ENCODE measurements at regions not wholly inside any gene's neighbourhood (a gene's known extent, or its start where the extent isn't known, plus 50 kb on each side); places are given as distances from the start of the nearest gene placed in this dataset.
A peak's percentile ranks its signal among the peaks of the same experiment; 100 is the strongest.
"Not testable (repeated sequence)": the region's sequence is repeated elsewhere in the genome, so short reads cannot be mapped to it uniquely, and the experiment has no call there.

DNA sequence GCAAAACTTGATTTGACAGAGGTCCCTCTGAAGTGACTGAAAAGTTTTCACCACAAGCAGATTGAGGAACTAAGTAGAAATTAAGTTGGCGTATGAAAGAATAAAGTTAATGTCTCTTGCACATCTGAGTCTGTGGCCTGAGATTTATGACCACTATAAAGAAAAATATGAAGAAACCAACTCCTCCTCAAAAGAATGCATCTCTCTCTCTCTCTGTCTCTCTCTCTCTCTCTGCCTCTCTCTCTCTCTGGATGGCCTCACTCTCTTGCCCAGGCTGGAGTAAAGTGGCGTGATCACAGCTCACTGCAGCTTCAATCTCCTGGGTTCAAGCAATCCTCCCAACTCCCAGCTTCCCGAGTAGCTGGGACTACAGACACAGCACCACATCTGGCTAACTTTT is 55.2 kb downstream of the RPL22L1 start:
- no peak for DNase-seq (ENCODE audit: low spot score)

- no peak for DNase-seq (ENCODE audit: low spot score)
These were observed 56.7 kb downstream of the RPL22L1 start for GRCh38 chr3:170813266-170813665.

DNA sequence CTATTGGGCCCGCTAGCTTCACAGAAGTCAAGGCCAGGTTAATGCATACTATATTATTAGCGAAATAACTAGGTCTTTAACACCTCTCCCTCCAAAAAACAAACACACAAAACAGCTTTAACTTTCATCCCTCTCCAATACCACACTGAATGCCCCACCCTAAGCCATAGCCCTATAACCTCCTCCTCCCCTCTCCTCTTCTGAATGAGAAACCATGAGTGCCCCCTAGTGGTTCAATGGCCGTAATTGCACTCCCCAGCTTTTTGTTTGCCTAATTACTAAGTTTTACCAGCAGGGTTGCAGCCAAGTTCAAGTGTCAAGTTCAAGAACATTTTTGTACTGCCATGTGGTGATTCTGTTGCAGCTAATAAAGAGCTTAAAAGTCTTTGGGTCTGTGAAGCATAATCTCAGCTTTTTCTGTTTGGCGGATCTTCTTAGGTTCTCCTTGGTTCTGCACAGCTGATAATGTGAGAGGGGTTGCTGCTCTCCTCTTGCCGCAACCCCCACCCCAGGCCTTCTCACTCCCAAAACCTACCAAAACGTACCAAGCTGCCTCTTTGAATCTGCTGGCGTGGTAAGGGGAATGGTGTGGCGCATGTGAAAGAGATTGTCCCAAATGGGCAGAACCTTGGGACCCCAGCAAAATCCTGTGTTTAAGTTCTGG is 57.9 kb downstream of the RPL22L1 start:
- DNase-seq (ENCODE audit: low spot score), result peak; percentile 75

- no peak for DNase-seq (ENCODE audit: low spot score)
These were observed 58.5 kb downstream of the RPL22L1 start for GRCh38 chr3:170811515-170811914.

DNA sequence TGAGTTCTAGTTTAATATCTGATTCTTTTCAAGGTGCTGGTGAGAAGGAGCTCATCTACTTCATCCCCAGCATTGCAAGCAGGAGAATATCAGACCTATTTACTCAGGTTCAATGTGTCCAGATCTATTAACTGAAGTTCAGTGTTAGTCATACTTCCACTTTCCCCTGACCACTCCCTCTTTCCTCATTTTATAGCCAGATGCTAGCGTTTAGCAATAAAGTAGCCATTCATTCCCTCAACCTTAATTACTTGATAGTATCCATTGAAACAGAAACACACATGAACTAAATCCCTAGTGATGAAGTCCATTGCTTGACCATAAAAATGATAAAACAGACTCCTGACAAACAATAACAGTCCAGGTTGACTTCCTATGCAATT is 60.0 kb downstream of the RPL22L1 start:
- DNase-seq (ENCODE audit: low spot score), result no peak

DNA sequence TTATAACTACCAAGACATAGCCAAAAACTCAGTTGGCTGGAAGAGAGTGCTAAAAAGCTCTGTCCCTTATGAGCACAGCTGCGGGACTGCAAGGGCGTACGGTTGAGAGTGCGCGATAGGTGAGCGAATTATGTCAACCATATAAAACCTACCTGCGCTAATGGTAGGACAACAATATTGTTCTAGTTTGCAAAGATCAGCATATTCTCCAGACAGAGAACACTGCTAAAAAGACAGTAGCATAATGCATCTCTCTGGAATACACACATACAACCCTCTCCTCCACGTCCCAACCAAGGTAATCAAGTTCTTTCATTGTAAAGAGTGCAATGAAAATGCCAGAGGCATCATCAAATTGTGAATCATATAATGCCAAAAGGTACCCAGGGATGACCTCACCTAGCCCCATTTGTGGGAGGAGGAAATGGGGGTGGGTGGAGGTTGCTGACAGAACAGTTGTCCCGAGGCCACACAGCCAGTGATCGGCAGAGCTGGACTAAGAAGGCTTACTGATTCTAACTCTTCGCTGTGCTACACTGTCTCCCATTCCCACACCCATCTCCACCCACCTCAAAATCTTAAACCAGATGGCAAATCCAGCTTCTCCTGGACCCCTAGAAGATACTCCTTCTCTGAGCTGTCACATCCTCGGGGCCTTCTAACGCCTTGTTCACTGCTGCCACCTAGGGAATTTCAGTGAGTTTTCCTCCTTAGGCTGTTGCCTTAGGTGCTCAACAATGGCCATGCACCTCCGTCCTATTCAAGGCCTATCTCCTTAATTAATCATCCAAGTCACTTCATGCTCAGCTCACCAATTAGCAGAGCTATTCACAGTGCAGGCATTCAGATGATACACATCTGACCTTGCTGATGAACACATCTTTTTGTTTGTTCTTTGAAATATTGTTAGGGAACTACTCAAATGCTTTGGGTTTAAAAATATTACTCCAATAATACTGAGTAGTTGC is 60.7 kb downstream of the RPL22L1 start:
- peak; percentile 46 for DNase-seq (ENCODE audit: low spot score)

- DNase-seq (ENCODE audit: low spot score), result no peak
These were observed 62.0 kb downstream of the RPL22L1 start for GRCh38 chr3:170808041-170808440.

GRCh38 chr3:170806676-170807075 is 63.3 kb downstream of the RPL22L1 start:
- DNase-seq (ENCODE audit: low spot score), result no peak

DNA sequence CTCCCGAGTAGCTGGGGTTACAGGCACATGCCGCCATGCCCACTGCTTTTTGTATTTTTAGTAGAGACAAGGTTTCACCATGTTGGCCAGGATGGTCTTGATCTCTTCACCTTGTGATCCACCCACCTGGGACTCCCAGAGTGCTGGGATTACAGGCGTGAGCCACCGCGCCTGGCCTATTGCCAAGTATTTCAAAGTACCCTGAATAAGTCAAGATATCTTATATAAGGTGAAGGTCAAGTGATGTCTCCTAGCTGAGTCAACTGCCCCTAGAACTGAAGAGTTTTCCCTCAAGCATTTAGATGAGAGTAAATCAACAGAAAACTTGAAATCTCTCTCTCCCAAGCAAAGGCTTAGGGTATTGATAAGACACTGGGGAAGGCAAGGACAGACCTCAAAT is 63.9 kb downstream of the RPL22L1 start:
- no peak for DNase-seq (ENCODE audit: low spot score)

GRCh38 chr3:170805296-170805695 is 64.7 kb downstream of the RPL22L1 start:
- DNase-seq (ENCODE audit: low spot score), result not testable (repeated sequence)

GRCh38 chr3:170804634-170805033 is 65.4 kb downstream of the RPL22L1 start:
- not testable (repeated sequence) for DNase-seq (ENCODE audit: low spot score)

DNA sequence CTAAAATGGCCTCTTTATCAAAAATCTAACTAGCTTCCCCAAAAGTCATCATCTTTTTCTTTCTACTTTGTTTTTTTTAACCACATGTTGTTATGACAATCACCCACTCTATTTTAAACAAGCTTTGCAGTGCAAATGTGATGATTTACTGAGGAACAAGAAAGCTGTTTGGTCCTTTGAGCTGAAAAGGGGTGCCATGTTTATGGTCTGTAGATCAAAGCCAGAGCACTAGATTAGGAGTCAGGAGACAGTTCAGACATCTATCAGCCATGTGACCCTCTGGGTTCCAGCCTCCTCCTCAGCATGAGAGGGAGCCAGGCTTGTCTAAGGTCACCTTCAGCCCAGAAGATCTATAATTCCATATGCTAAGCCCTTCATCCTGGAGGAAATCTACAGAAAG is 65.9 kb downstream of the RPL22L1 start:
- no peak for DNase-seq (ENCODE audit: low spot score)

GRCh38 chr3:170802164-170803151 is 67.5 kb downstream of the RPL22L1 start:
- DNase-seq (ENCODE audit: low spot score), result no peak

DNA sequence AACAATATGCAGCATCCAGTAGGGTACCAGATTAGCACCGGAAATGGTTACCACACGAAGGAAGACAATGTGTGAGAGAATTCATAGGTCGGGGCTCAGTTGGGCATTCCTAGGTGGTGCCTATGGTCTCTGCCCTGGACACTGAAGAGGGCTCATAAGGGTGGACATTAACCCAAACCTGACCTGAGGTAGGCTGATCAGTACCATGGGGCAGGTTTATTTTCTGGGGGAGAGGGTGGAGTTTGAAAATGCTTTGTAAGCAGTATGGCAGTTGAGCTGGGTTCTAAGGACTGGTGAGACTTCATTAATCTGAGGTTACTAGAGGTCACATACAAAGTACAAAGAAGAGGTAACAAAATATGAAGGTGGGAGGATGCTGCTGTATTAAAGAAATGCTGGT is 68.4 kb downstream of the RPL22L1 start:
- no peak for DNase-seq (ENCODE audit: low spot score)

- not testable (repeated sequence) for DNase-seq (ENCODE audit: low spot score)
These were observed 69.7 kb downstream of the RPL22L1 start for GRCh38 chr3:170800275-170800674.

- DNase-seq (ENCODE audit: low spot score), result no peak
These were observed 71.0 kb downstream of the RPL22L1 start for GRCh38 chr3:170799009-170799408.

DNA sequence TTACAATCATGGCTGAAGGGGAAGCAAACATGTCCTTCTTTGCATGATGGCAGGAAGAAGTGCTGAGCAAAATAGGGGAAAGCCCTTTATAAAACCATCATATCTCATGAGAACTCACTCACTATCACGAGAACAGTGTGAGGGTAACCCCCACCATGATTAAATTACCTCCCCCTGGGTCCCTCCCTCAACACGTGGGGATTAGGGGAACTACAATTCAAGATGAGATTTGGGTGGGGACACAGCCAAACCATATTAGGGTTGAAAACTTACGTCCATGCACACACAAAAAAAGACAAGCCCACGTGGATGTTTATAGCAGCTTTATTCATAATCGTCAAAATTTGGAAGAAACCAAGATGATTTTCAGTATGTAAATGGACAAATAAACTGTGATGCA is 72.3 kb downstream of the RPL22L1 start:
- no peak for DNase-seq (ENCODE audit: low spot score)

DNA sequence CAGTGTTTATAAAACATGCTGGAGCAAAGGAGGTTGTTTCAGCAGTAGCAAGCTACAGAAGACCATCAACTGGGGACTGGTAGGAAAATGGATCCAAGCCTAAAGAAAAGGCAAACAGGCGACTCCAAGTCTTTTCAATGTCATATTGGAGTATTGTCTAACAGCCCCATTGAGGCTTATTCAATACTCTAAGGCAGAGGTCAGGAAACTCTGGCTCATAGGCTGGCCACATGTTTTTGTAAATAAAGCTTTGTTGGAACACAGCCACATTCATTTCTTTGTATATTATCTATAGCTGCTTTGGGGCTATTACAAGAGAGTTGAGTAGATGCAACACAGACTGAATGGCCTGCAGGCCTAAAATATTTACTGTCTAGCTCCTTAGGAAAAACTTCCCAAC is 77.5 kb downstream of the RPL22L1 start:
- no peak for DNase-seq (ENCODE audit: low spot score)

- no peak for DNase-seq (ENCODE audit: low spot score)
These were observed 79.3 kb downstream of the RPL22L1 start for GRCh38 chr3:170790647-170791046.

DNA sequence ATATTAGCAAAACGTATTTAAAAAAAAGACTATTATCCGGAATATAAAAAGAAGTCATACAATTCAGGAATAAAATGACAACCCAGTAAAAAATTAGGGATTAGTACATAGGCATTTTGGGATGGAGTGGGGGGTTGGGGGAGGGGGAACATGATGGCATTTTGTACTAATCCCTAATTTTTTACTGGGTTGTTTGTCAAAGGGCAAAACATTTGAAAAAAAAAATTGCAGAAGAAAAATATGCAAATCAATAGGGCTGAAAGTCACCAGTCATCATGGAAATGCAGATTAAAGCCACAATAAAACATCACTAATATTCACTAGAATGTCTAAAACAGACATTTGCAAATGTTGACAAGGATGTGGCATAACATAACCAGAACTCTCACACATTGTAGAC is 82.5 kb downstream of the RPL22L1 start:
- no peak for DNase-seq (ENCODE audit: low spot score)

- DNase-seq (ENCODE audit: low spot score), result no peak
These were observed 84.5 kb downstream of the RPL22L1 start for GRCh38 chr3:170785454-170785853.

- DNase-seq (ENCODE audit: low spot score), result no peak
These were observed 85.6 kb downstream of the RPL22L1 start for GRCh38 chr3:170784406-170784805.

Data from HuH-7 (cell line).